BJ (cell line): ENCODE measurements at regions not wholly inside any gene's neighbourhood (a gene's known extent, or its start where the extent isn't known, plus 50 kb on each side); places are given as distances from the start of the nearest gene placed in this dataset.

Source experiments
- CTCF ChIA-PET: fragments of 350-600 bp; formaldehyde crosslinking; extraction: SDS; loops from one replicate; lab custom pipeline; 2021; ENCODE audit warnings: antibody characterized with exemption, inconsistent platforms; lab: Yijun Ruan, JAX
- POLR2A ChIA-PET: fragments of 300-600 bp; sonication (Branson Sonifier 250); formaldehyde crosslinking; extraction: SDS; loops from one replicate; lab custom pipeline; 2021; ENCODE audit warnings: antibody characterized with exemption; lab: Charles Lee
- DNase-seq: peaks from one replicate; pipeline ENCODE4 v3.0.0-alpha.2; 2011; ENCODE audit warnings: low read depth
- H3K27me3 ChIP-seq: 2 replicates; pipeline ENCODE4 v1.6.0; 2011; ENCODE audit warnings: low read length; ENCODE audit not compliant: control insufficient read depth, insufficient read depth
- H3K36me3 ChIP-seq: 2 replicates; pipeline ENCODE4 v1.5.1; 2011; ENCODE audit warnings: low read length; ENCODE audit not compliant: control insufficient read depth, insufficient read depth
- H3K4me3 ChIP-seq: 2 replicates; pipeline ENCODE4 v1.5.1; 2011; ENCODE audit warnings: low read depth, mild to moderate bottlenecking, control low read depth, low read length
- TF ChIP-seq, protein P1 (sequence below): IDR thresholded peaks from 2 replicates; pipeline ENCODE4 v1.5.1; 2011; ENCODE audit warnings: low read depth, mild to moderate bottlenecking, control low read depth, inconsistent platforms, low read length, moderate library complexity; ENCODE audit not compliant: insufficient read depth

DNA sequence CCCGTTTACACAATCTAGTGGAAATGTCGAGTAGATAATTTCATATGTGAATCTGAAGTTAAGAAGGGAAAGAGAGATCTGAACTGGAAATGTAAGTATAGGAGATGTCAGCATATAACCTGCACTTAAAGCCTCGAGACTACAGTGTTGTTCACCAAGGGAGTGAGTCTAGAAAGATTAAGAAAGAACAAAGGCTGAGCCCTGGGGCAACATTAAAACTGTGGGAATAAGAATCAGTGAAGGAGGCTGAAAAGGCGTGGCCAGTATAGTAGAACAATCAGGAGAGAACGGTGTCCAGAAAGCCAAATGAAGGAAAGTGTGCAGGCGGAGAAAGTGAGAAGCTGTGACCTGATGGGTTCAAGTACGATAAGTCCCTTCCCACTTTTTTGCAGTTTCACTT lies 118.8 kb upstream of the TENM3 start:
- DNase-seq: no peak
- Histone ChIP-seq H3K27me3 (no peaks in the 10 kb centered on the region), H3K36me3 (no peaks in the 10 kb centered on the region), H3K4me3 (no peak overlapping the region)
- POLR2A ChIA-PET: no interaction called here
- CTCF ChIA-PET: no interaction called here
- TF ChIP-seq, protein P1, sequence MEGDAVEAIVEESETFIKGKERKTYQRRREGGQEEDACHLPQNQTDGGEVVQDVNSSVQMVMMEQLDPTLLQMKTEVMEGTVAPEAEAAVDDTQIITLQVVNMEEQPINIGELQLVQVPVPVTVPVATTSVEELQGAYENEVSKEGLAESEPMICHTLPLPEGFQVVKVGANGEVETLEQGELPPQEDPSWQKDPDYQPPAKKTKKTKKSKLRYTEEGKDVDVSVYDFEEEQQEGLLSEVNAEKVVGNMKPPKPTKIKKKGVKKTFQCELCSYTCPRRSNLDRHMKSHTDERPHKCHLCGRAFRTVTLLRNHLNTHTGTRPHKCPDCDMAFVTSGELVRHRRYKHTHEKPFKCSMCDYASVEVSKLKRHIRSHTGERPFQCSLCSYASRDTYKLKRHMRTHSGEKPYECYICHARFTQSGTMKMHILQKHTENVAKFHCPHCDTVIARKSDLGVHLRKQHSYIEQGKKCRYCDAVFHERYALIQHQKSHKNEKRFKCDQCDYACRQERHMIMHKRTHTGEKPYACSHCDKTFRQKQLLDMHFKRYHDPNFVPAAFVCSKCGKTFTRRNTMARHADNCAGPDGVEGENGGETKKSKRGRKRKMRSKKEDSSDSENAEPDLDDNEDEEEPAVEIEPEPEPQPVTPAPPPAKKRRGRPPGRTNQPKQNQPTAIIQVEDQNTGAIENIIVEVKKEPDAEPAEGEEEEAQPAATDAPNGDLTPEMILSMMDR: no peak

DNA sequence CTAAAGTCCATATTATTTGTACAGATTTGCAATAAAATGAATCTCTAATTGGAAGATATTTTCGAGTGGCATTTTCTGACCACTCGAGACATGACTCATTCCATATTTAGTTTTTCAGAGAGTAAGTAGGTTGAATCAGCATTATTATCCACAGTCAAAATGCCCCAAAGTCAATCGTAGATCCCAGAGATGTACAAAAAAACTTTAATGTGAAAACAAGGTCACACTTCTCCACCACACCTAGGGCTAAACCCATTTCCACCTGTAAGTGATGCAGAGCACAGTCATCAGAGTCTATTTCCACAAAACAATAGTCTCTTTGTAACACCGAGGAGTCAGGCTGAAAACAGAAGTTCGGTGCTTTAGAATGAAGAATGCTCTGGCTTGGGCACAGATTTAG lies 117.1 kb upstream of the TENM3 start:
- POLR2A ChIA-PET: no interaction called here
- Histone ChIP-seq H3K36me3 (no peaks in the 10 kb centered on the region), H3K27me3 (no peaks in the 10 kb centered on the region), H3K4me3 (no peak overlapping the region)
- CTCF ChIA-PET: no interaction called here
- DNase-seq: no peak
- TF ChIP-seq, protein P1: no peak

DNA sequence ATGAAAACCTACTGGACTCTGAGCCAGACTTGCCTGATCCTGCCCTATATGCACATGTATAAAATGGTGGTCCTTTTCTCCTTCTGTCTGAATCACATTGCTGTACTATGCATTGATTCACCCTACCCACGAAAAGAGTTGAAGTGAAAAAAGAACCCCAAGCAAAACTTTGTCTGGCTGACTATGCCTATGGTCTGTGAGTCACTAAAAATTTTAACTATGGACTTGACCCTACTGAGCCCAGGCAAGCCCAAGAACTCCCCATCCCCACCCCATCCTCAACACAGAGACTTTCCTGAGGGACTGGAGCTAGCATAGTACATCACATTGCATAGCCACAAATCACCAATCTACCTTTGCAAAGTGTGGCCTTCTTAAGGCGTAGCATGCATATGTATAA lies 116.6 kb upstream of the TENM3 start:
- TF ChIP-seq, protein P1: no peak
- CTCF ChIA-PET: no interaction called here
- POLR2A ChIA-PET: no interaction called here
- no peaks in the 10 kb centered on the region for H3K27me3 ChIP-seq
- no peak for DNase-seq
- no peak overlapping the region for H3K4me3 ChIP-seq
- H3K36me3 ChIP-seq: no peaks in the 10 kb centered on the region

DNA sequence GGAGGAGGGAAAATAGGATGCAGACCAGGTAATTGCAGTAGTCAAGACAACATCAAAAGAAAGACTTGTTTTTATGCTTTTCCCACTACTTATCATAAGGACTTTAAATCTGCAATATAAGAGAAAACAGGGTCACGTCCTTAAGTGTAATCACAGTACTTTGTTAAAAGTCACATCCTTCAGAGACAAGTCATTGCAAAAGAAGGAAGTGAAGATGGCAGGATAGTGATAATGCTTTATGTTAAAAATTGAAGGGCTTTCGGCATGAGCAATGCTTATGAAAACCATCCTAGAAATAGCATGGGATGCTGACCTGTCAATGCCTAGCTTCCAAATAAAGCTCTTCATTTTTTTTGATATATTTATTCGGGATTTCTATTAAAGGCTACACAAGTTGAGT lies 110.2 kb upstream of the TENM3 start:
- Histone ChIP-seq H3K36me3 (no peaks in the 10 kb centered on the region), H3K27me3 (no peaks in the 10 kb centered on the region), H3K4me3 (no peak overlapping the region)
- POLR2A ChIA-PET: no interaction called here
- CTCF ChIA-PET: no interaction called here
- DNase-seq: no peak
- TF ChIP-seq, protein P1: no peak

DNA sequence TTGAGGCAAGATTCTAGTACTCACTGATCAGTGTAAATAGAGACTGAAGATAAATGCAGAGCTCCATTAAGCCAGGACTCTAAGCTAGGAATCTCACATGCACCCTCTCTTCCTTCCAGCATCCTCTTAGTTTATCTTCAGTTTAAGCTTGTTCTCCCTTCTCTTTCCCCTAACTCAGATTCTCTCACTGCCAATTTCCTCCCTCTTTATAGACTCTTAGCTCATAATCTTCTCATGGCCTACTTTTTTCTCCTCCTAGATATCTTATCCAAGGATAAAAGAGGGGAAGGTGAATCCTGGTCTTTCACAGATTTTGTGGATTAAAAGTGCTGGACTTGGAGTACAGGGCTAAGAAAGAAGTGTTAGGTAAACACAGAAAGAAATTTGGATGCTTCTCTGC lies 108.9 kb upstream of the TENM3 start:
- H3K36me3 ChIP-seq: no peaks in the 10 kb centered on the region
- no peaks in the 10 kb centered on the region for H3K27me3 ChIP-seq
- H3K4me3 ChIP-seq: no peak overlapping the region
- ChIA-PET POLR2A (no interaction called here), CTCF (no interaction called here)
- no peak for DNase-seq
- TF ChIP-seq, protein P1: no peak
